ENCODE measurements at regions not wholly inside any gene's neighbourhood (a gene's known extent, or its start where the extent isn't known, plus 50 kb on each side); places are given as distances from the start of the nearest gene placed in this dataset.

DNA sequence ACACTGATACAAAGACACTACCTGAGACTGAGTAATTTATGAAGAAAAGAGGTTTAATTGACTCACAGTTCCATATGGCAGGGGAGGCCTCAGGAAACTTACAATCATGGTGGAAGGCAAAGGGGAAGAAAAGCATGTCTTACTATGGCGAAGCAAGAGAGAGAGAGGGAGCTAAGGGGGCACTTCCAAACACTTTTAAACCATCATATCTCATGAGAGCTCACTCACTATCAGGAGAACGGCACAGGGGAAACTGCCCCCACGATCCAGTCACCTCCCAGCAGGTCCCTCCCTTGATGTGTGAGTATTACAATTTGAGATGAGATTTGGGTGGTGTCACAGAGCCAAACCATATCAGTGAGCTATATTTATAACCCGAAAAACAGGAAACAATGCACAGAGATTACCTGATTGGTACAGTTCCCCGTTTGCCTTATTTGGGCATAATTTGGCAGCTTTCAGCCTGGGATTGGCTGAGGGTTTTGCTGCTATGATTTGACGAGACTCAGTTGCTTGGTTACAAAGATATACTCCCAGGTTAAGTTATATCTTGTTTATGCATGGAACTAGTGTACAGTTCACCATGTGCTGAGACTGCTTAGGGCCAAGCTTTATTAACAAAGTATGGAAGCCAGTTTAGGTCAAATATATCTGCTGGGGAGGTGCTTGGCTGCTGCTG is 184.2 kb downstream of the NR2F2 start:
- Histone ChIP-seq H3K4me3 (no peak overlapping the region), H3K27ac (replicated peaks) (no peak overlapping the region), H3K4me1 (no peaks in the 10 kb centered on the region), H3K27me3 (ENCODE audit: low read depth) (peaks cover 33% of the 10 kb centered on the region), H3K36me3 (no peaks in the 10 kb centered on the region), H3K9me3 (replicated peaks) (peaks cover 4% of the 10 kb centered on the region)
- TF ChIP-seq, protein P1, sequence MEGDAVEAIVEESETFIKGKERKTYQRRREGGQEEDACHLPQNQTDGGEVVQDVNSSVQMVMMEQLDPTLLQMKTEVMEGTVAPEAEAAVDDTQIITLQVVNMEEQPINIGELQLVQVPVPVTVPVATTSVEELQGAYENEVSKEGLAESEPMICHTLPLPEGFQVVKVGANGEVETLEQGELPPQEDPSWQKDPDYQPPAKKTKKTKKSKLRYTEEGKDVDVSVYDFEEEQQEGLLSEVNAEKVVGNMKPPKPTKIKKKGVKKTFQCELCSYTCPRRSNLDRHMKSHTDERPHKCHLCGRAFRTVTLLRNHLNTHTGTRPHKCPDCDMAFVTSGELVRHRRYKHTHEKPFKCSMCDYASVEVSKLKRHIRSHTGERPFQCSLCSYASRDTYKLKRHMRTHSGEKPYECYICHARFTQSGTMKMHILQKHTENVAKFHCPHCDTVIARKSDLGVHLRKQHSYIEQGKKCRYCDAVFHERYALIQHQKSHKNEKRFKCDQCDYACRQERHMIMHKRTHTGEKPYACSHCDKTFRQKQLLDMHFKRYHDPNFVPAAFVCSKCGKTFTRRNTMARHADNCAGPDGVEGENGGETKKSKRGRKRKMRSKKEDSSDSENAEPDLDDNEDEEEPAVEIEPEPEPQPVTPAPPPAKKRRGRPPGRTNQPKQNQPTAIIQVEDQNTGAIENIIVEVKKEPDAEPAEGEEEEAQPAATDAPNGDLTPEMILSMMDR (IDR thresholded peaks at IDR 0.05; ENCODE audit: borderline replicate concordance) = no peak
- intact Hi-C loops (cut with micrococcal nuclease) = no loop called here
- no peak for DNase-seq

DNA sequence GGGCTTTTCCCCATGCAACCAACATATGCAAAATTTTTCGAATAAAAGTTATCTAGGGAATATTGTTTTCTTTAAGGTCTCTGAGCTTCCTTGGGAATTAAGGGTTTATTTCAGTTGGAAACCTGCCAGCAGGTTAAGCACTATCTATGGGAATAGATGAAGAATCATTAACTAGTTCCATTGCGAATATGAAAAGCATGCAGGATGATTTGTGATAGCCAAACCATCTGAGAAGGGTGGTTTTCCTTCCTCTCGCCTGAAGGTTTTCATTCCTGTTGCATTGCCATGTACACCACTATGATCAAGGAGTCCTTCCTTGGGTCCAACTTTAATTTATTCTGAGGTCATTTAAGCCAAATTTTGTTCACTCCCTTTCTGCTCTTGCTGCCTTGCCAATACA is 184.9 kb downstream of the NR2F2 start:
- H3K9me3 ChIP-seq (replicated peaks) = peaks cover 7% of the 10 kb centered on the region
- TF ChIP-seq, protein P1 (IDR thresholded peaks at IDR 0.05; ENCODE audit: borderline replicate concordance) = no peak
- H3K27me3 ChIP-seq (ENCODE audit: low read depth) = peaks cover 26% of the 10 kb centered on the region
- DNase-seq = no peak
- no peak overlapping the region for H3K27ac ChIP-seq (replicated peaks)
- H3K36me3 ChIP-seq = no peaks in the 10 kb centered on the region
- no peaks in the 10 kb centered on the region for H3K4me1 ChIP-seq
- no peak overlapping the region for H3K4me3 ChIP-seq
- intact Hi-C loops (cut with micrococcal nuclease) = no loop called here

- peaks cover 40% of the 10 kb centered on the region for H3K27me3 ChIP-seq (ENCODE audit: low read depth)
- no peak overlapping the region for H3K27ac ChIP-seq (replicated peaks)
- TF ChIP-seq, protein P1 (IDR thresholded peaks at IDR 0.05; ENCODE audit: borderline replicate concordance) = no peak
- H3K4me3 ChIP-seq = no peak overlapping the region
- DNase-seq = no peak
- intact Hi-C loops (cut with micrococcal nuclease) = no loop called here
- no peaks in the 10 kb centered on the region for H3K36me3 ChIP-seq
- no peaks in the 10 kb centered on the region for H3K4me1 ChIP-seq
- peaks cover 29% of the 10 kb centered on the region for H3K9me3 ChIP-seq (replicated peaks)
These were observed 190.9 kb downstream of the NR2F2 start for GRCh38 chr15:96521386-96521785.

DNA sequence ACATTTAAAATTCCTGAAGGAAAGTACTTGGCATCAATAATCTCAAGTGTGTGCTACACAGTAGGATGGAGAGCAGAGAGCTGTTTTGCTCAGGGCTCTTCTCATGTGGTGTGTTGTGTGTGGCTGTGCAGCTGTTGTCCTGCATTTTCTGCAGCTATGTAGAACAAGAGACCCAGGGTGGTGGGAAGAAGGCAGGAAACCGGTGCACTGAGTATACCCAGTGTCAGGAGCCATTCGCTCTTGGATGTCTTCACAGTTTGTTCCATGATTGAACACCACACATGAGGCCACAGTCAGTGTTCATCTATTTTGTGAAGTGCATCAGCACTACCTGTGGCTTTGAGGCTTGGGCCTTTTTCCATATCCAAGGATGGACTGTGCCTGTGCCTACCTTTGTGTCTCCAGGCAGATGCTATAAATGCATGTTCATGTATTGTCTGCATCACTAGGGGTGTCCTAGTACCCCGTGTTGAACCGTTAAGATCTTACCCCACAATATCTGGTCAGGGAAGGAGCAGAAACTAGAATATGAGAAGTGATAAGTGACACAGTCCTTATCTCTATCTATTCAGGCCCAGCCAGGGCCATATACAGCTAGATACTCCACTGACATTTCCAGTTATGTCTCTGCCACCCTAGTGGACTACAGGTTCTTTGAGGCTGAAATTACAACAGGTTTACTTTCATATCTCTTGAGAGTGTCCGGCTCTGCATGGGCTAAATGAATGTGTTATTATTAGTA is 194.3 kb downstream of the NR2F2 start:
- TF ChIP-seq, protein P1 (IDR thresholded peaks at IDR 0.05; ENCODE audit: borderline replicate concordance) = no peak
- H3K27ac ChIP-seq (replicated peaks) = no peak overlapping the region
- DNase-seq = no peak
- intact Hi-C loops (cut with micrococcal nuclease) = no loop called here
- H3K4me3 ChIP-seq = no peak overlapping the region
- no peaks in the 10 kb centered on the region for H3K36me3 ChIP-seq
- H3K9me3 ChIP-seq (replicated peaks) = peaks cover 24% of the 10 kb centered on the region
- peaks cover 57% of the 10 kb centered on the region for H3K27me3 ChIP-seq (ENCODE audit: low read depth)
- no peaks in the 10 kb centered on the region for H3K4me1 ChIP-seq

GRCh38 chr15:96535148-96535547 is 204.6 kb downstream of the NR2F2 start:
- DNase-seq = no peak
- Histone ChIP-seq H3K9me3 (replicated peaks) (no peaks in the 10 kb centered on the region), H3K27ac (replicated peaks) (no peak overlapping the region), H3K4me1 (no peaks in the 10 kb centered on the region), H3K36me3 (no peaks in the 10 kb centered on the region), H3K4me3 (no peak overlapping the region), H3K27me3 (ENCODE audit: low read depth) (peaks cover 23% of the 10 kb centered on the region)
- TF ChIP-seq, protein P1 (IDR thresholded peaks at IDR 0.05; ENCODE audit: borderline replicate concordance) = no peak
- intact Hi-C loops (cut with micrococcal nuclease) = no loop called here
